ENCODE measurements at regions not wholly inside any gene's neighbourhood (a gene's known extent, or its start where the extent isn't known, plus 50 kb on each side); places are given as distances from the start of the nearest gene placed in this dataset.

- no peak for TF ChIP-seq EZH2phosphoT487 (IDR thresholded peaks at IDR 0.05; ENCODE audit: low read depth, severe bottlenecking, unreplicated experiment)
- TF ChIP-seq CTCF (IDR thresholded peaks at IDR 0.05; ENCODE audit: poor library complexity): no peak
Observed at GRCh38 chr12:32039347-32039746, 67.3 kb upstream of the BICD1 start.
